Fibroblast of villous mesenchyme (primary cell): ENCODE measurements at regions not wholly inside any gene's neighbourhood (a gene's known extent, or its start where the extent isn't known, plus 50 kb on each side); places are given as distances from the start of the nearest gene placed in this dataset.

Source experiments
- DNase-seq: peaks from one replicate; pipeline ENCODE4 v3.0.0-alpha.2; 2010; ENCODE audit warnings: low read depth
- H3K4me3 ChIP-seq: 2 replicates; pipeline ENCODE4 v1.5.1; 2011; ENCODE audit warnings: low read depth, mild to moderate bottlenecking, low read length
- CTCF ChIP-seq: IDR thresholded peaks from 2 replicates; pipeline ENCODE4 v1.5.1; 2012; ENCODE audit warnings: low read depth, mild to moderate bottlenecking, low read length; ENCODE audit not compliant: insufficient read depth

GRCh38 chr4:58665649-58666048 lies 1555.5 kb upstream of the IGFBP7 start:
- TF ChIP-seq CTCF, result no peak
- DNase-seq, result no peak
- H3K4me3 ChIP-seq, result no peak overlapping the region

- no peak for TF ChIP-seq CTCF
- DNase-seq, result no peak
- no peak overlapping the region for H3K4me3 ChIP-seq
Observed at GRCh38 chr4:58658701-58659100, 1548.5 kb upstream of the IGFBP7 start.

GRCh38 chr4:58653251-58653650 lies 1543.1 kb upstream of the IGFBP7 start:
- no peak overlapping the region for H3K4me3 ChIP-seq
- DNase-seq, result no peak
- no peak for TF ChIP-seq CTCF

- TF ChIP-seq CTCF, result no peak
- H3K4me3 ChIP-seq, result no peak overlapping the region
- DNase-seq, result no peak
Observed at GRCh38 chr4:58649226-58649625, 1539.0 kb upstream of the IGFBP7 start.

GRCh38 chr4:58646126-58646525 lies 1535.9 kb upstream of the IGFBP7 start:
- no peak for DNase-seq
- TF ChIP-seq CTCF, result no peak
- no peak overlapping the region for H3K4me3 ChIP-seq

- H3K4me3 ChIP-seq, result no peak overlapping the region
- no peak for TF ChIP-seq CTCF
- no peak for DNase-seq
Observed at GRCh38 chr4:58644549-58644948, 1534.4 kb upstream of the IGFBP7 start.

- DNase-seq, result no peak
- H3K4me3 ChIP-seq, result no peak overlapping the region
- no peak for TF ChIP-seq CTCF
Observed at GRCh38 chr4:58636381-58636780, 1526.2 kb upstream of the IGFBP7 start.
